DMS153 treated with DMSO at 0.1 percent for 48 hours (cell line): ENCODE measurements at regions not wholly inside any gene's neighbourhood (a gene's known extent, or its start where the extent isn't known, plus 50 kb on each side); places are given as distances from the start of the nearest gene placed in this dataset.
"Not testable (repeated sequence)": the region's sequence is repeated elsewhere in the genome, so short reads cannot be mapped to it uniquely, and the experiment has no call there.

Experiments used
- DNase-seq: peaks from one replicate; lab custom pipeline; 2025; ENCODE audit not compliant: unreplicated experiment; lab: John Stamatoyannopoulos, UW

- not testable (repeated sequence) for DNase-seq
These were observed 75.8 kb upstream of the VKORC1L1 start for GRCh38 chr7:65797086-65797485.

- not testable (repeated sequence) for DNase-seq
These were observed 75.3 kb upstream of the VKORC1L1 start for GRCh38 chr7:65797566-65797965.

GRCh38 chr7:65798111-65799075 is 74.5 kb upstream of the VKORC1L1 start:
- DNase-seq = no peak

- DNase-seq = not testable (repeated sequence)
These were observed 72.7 kb upstream of the VKORC1L1 start for GRCh38 chr7:65800191-65800590.

- no peak for DNase-seq
These were observed 72.0 kb upstream of the VKORC1L1 start for GRCh38 chr7:65800890-65801341.

- DNase-seq = no peak
These were observed 68.0 kb upstream of the VKORC1L1 start for GRCh38 chr7:65804887-65805286.

GRCh38 chr7:65807067-65807466 is 65.8 kb upstream of the VKORC1L1 start:
- not testable (repeated sequence) for DNase-seq

GRCh38 chr7:65809259-65809981 is 63.5 kb upstream of the VKORC1L1 start:
- no peak for DNase-seq

GRCh38 chr7:65809982-65810288 is 62.9 kb upstream of the VKORC1L1 start:
- no peak for DNase-seq

GRCh38 chr7:65812281-65812680 is 60.6 kb upstream of the VKORC1L1 start:
- no peak for DNase-seq

GRCh38 chr7:65814556-65815167 is 58.2 kb upstream of the VKORC1L1 start:
- DNase-seq = not testable (repeated sequence)

- no peak for DNase-seq
These were observed 52.5 kb upstream of the VKORC1L1 start for GRCh38 chr7:65820287-65820950.
